Lower leg skin (tissue), 4 donors: ENCODE measurements at regions not wholly inside any gene's neighbourhood (a gene's known extent, or its start where the extent isn't known, plus 50 kb on each side); places are given as distances from the start of the nearest gene placed in this dataset.
A peak's percentile ranks its signal among the peaks of the same experiment; 100 is the strongest.

ENCODE experiments used
- DNase-seq, 2 donors: peaks; one replicate each; pipeline ENCODE4 v3.0.0-alpha.2; 2019; ENCODE audit warnings: low spot score in 2 of 2
- H3K4me3 ChIP-seq: fragments of 200-600 bp; sonication (generic); 2 replicates; pipeline ENCODE4 v1.5.1; 2017; ENCODE audit warnings: mild to moderate bottlenecking, low read depth; ENCODE audit not compliant: poor library complexity, severe bottlenecking
- CTCF ChIP-seq, 3 donors: fragments of 450-650 bp; IDR thresholded peaks; one replicate each; pipeline ENCODE4 v1.5.1; 2016; ENCODE audit warnings: antibody characterized with exemption in 3 of 3, mild to moderate bottlenecking in 3 of 3, moderate library complexity in 2 of 3
- POLR2A ChIP-seq, 2 donors: fragments of 450-650 bp; IDR thresholded peaks; one replicate each; pipeline ENCODE4 v1.6.1; 2016 to 2017; ENCODE audit warnings: antibody characterized with exemption in 2 of 2, mild to moderate bottlenecking in 1 of 2, moderate library complexity in 1 of 2
- WGBS, 2 donors: methylation state at CpG; one replicate each; pipeline ENCODE4 v1.1.5; 2018; 5-methylcytosine and 5-hydroxymethylcytosine counted together
- intact Hi-C: fragments of 100-400 bp; cut with DNase I; formaldehyde crosslinking; loops from one replicate; pipeline ENCODE4 v1.15.0; 2023; ENCODE audit warnings: low total_unique reads

GRCh38 chr1:218948446-218948845 lies 225.2 kb upstream of the LYPLAL1 start:
- intact Hi-C loops: no loop called here
- TF ChIP-seq CTCF (IDR thresholded peaks at IDR 0.05) (no peak), POLR2A (IDR thresholded peaks at IDR 0.05) (no peak)
- DNase-seq: no peak
- 66 to 78% methylated on average over 6 of the region's 6 CpGs for WGBS, 2 donors
- no peak overlapping the region for H3K4me3 ChIP-seq

DNA sequence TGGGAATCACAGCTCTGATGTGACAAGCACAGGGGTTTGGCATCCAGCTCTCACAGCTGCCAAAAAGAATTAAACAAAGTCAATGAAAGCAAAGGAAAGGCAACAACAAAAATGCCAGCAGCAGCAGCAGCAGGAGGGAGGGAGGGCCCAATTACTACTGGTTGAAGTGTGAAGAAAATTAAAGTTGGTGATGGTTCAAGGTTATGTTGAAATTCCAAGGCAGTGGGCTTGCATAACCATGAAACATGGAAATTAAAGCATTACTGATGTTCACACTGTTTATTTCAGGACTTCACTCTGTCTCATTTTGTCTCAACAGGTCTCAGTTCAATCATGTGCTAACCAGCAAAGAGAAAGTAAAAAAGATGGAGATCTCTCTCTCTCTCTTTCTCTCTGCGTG lies 220.3 kb upstream of the LYPLAL1 start:
- no peak for TF ChIP-seq POLR2A (IDR thresholded peaks at IDR 0.05)
- TF ChIP-seq CTCF (IDR thresholded peaks at IDR 0.05): no peak
- peak in 1 of 2 donors; percentile 25 for DNase-seq
- H3K4me3 ChIP-seq: no peak overlapping the region
- WGBS, 2 donors: 45 to 53% methylated on average over 1 of the region's 1 CpG
- intact Hi-C loops: no loop called here

- WGBS, 2 donors: 79 to 80% methylated on average over 2 of the region's 2 CpGs
- no peak for DNase-seq
- TF ChIP-seq CTCF (IDR thresholded peaks at IDR 0.05) (no peak), POLR2A (IDR thresholded peaks at IDR 0.05) (no peak)
- no peak overlapping the region for H3K4me3 ChIP-seq
- intact Hi-C loops: no loop called here
Measured at GRCh38 chr1:218957971-218958370, 215.7 kb upstream of the LYPLAL1 start.

GRCh38 chr1:218959784-218960183 lies 213.9 kb upstream of the LYPLAL1 start:
- TF ChIP-seq CTCF (IDR thresholded peaks at IDR 0.05) (no peak), POLR2A (IDR thresholded peaks at IDR 0.05) (no peak)
- WGBS, 2 donors: 57 to 75% methylated on average over 1 of the region's 1 CpG
- intact Hi-C loops: no loop called here
- H3K4me3 ChIP-seq: no peak overlapping the region
- no peak for DNase-seq

DNA sequence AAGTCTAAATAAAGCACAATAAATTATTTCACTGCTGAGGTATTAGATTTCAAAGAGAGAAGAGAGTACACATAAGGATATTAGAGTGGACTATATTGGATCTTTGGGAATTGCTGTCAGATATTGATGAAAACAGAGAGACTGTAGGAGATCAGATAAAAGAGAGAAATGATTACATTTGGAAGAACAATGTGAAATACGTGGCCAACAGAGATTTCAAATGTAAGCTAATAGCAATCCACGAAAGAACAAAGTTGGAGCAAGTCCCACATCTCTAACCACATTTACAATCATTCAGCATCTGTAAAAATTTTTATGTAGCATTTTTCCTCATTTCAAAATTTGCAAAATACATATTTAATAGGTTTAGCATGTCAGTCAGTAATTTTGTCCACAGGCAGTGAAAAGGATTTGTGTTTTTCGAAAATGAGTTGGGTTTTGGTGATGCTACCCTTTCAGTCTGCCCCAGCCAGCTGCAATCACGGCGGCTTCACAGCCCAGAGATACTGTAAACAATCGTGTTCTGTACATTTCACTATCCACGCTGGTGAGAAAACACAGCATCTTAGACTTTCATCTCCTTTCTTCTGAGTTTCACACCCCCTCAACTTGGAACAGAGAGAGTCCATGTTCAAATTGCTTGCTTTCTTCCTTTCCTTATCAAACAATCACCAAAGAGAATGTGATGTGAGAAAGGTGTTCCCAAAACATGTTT lies 209.1 kb upstream of the LYPLAL1 start:
- TF ChIP-seq POLR2A (IDR thresholded peaks at IDR 0.05) (no peak), CTCF (IDR thresholded peaks at IDR 0.05) (no peak)
- intact Hi-C loops: no loop called here
- H3K4me3 ChIP-seq: no peak overlapping the region
- WGBS, 2 donors: 62 to 72% methylated on average over 7 of the region's 7 CpGs
- DNase-seq: no peak

- no peak for DNase-seq
- TF ChIP-seq CTCF (IDR thresholded peaks at IDR 0.05) (no peak), POLR2A (IDR thresholded peaks at IDR 0.05) (no peak)
- intact Hi-C loops: no loop called here
- no peak overlapping the region for H3K4me3 ChIP-seq
- 56 to 58% methylated on average over 1 of the region's 1 CpG for WGBS, 2 donors
Measured at GRCh38 chr1:218965821-218966220, 207.9 kb upstream of the LYPLAL1 start.
